ENCODE measurements at regions not wholly inside any gene's neighbourhood (a gene's known extent, or its start where the extent isn't known, plus 50 kb on each side); places are given as distances from the start of the nearest gene placed in this dataset.

GRCh38 chr5:176732306-176732705 lies 78.1 kb upstream of the UNC5A start:
- no peak for TF ChIP-seq EP300 (IDR thresholded peaks at IDR 0.05)
- TF ChIP-seq POLR2AphosphoS5 (IDR thresholded peaks at IDR 0.05): no peak
- no peak for TF ChIP-seq POLR2A (IDR thresholded peaks at IDR 0.05)
- TF ChIP-seq CTCF (IDR thresholded peaks at IDR 0.05): no peak
- H3K9me3 ChIP-seq: no peaks in the 10 kb centered on the region
- DNase-seq: peak; percentile 35
- no peak overlapping the region for H3K27ac ChIP-seq
- H3K4me3 ChIP-seq: no peak overlapping the region
- WGBS, 2 donors: 87 to 88% methylated on average over 13 of the region's 13 CpGs
- H3K36me3 ChIP-seq: no peaks in the 10 kb centered on the region
- no peaks in the 10 kb centered on the region for H3K4me1 ChIP-seq
- peaks cover 0 to 66% (median 12%) of the 10 kb centered on the region in 3 donors for H3K27me3 ChIP-seq
- intact Hi-C loops (cut with DNase I): no loop called here

- Histone ChIP-seq H3K4me1 (no peaks in the 10 kb centered on the region), H3K4me3 (no peak overlapping the region), H3K27ac (no peak overlapping the region), H3K36me3 (no peaks in the 10 kb centered on the region), H3K27me3 (peaks cover 0 to 65% (median 9%) of the 10 kb centered on the region in 3 donors), H3K9me3 (no peaks in the 10 kb centered on the region)
- WGBS, 2 donors: 81% methylated on average over 21 of the region's 21 CpGs
- intact Hi-C loops (cut with DNase I): no loop called here
- TF ChIP-seq EP300 (IDR thresholded peaks at IDR 0.05): no peak
- TF ChIP-seq POLR2AphosphoS5 (IDR thresholded peaks at IDR 0.05): no peak
- TF ChIP-seq POLR2A (IDR thresholded peaks at IDR 0.05): no peak
- no peak for TF ChIP-seq CTCF (IDR thresholded peaks at IDR 0.05)
- peak; percentile 33 for DNase-seq
These were observed 77.5 kb upstream of the UNC5A start for GRCh38 chr5:176732736-176733405.

- H3K27ac ChIP-seq: no peak overlapping the region
- DNase-seq: peak; percentile 60
- peaks cover 0 to 65% (median 9%) of the 10 kb centered on the region in 3 donors for H3K27me3 ChIP-seq
- intact Hi-C loops (cut with DNase I): no loop called here
- H3K4me1 ChIP-seq: no peaks in the 10 kb centered on the region
- H3K9me3 ChIP-seq: no peaks in the 10 kb centered on the region
- WGBS, 2 donors: 69 to 71% methylated on average over 32 of the region's 32 CpGs
- no peak for TF ChIP-seq CTCF (IDR thresholded peaks at IDR 0.05)
- TF ChIP-seq EP300 (IDR thresholded peaks at IDR 0.05): no peak
- no peak for TF ChIP-seq POLR2AphosphoS5 (IDR thresholded peaks at IDR 0.05)
- no peak for TF ChIP-seq POLR2A (IDR thresholded peaks at IDR 0.05)
- H3K4me3 ChIP-seq: no peak overlapping the region
- no peaks in the 10 kb centered on the region for H3K36me3 ChIP-seq
These were observed 76.7 kb upstream of the UNC5A start for GRCh38 chr5:176733406-176734262.

GRCh38 chr5:176734756-176735342 lies 75.5 kb upstream of the UNC5A start:
- 92 to 93% methylated on average over 12 of the region's 12 CpGs for WGBS, 2 donors

More at GRCh38 chr5:176734756-176735342, 75.5 kb upstream of the UNC5A start:
- DNase-seq: peak; percentile 52
- no peak for TF ChIP-seq POLR2A (IDR thresholded peaks at IDR 0.05)
- TF ChIP-seq CTCF (IDR thresholded peaks at IDR 0.05): no peak
- TF ChIP-seq EP300 (IDR thresholded peaks at IDR 0.05): no peak
- no peak for TF ChIP-seq POLR2AphosphoS5 (IDR thresholded peaks at IDR 0.05)
- H3K36me3 ChIP-seq: no peaks in the 10 kb centered on the region
- H3K27me3 ChIP-seq: peaks cover 0 to 64% (median 9%) of the 10 kb centered on the region in 3 donors
- H3K27ac ChIP-seq: no peak overlapping the region
- no peaks in the 10 kb centered on the region for H3K4me1 ChIP-seq
- H3K4me3 ChIP-seq: no peak overlapping the region
- no peaks in the 10 kb centered on the region for H3K9me3 ChIP-seq
- intact Hi-C loops (cut with DNase I): no loop called here

Data from sigmoid colon (tissue), 6 donors.